Epithelial cell of proximal tubule (primary cell): ENCODE measurements at regions not wholly inside any gene's neighbourhood (a gene's known extent, or its start where the extent isn't known, plus 50 kb on each side); places are given as distances from the start of the nearest gene placed in this dataset.

Experiments used
- DNase-seq: peaks from one replicate; pipeline ENCODE4 v3.0.0-alpha.2; 2011; ENCODE audit warnings: low read depth
- H3K4me3 ChIP-seq: 2 replicates; pipeline ENCODE4 v1.5.1; 2011; ENCODE audit warnings: low read depth, mild to moderate bottlenecking, low read length
- TF ChIP-seq, protein P1 (sequence below): conservative IDR thresholded peaks from 2 replicates; pipeline ENCODE4 v1.5.1; 2012; ENCODE audit warnings: low read depth, mild to moderate bottlenecking, low read length

DNA sequence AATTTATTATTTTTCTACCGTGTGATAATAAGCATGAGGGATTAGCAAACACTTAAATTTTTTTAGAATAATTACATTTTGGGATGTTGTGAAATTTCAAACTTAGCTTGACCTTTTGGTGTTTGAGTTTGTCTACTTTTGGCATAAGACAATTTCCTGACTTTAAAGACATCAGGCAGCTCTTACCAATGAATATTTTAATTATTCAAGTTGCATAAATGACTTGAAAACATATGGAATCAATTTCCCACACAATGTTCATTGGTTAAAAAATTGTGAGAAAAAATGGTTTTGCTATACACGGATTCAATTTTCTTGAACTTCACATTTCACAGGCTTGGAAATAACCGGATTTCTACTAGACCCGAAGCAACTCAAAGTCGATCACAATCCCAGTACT lies 243.4 kb downstream of the IKZF2 start:
- TF ChIP-seq, protein P1, sequence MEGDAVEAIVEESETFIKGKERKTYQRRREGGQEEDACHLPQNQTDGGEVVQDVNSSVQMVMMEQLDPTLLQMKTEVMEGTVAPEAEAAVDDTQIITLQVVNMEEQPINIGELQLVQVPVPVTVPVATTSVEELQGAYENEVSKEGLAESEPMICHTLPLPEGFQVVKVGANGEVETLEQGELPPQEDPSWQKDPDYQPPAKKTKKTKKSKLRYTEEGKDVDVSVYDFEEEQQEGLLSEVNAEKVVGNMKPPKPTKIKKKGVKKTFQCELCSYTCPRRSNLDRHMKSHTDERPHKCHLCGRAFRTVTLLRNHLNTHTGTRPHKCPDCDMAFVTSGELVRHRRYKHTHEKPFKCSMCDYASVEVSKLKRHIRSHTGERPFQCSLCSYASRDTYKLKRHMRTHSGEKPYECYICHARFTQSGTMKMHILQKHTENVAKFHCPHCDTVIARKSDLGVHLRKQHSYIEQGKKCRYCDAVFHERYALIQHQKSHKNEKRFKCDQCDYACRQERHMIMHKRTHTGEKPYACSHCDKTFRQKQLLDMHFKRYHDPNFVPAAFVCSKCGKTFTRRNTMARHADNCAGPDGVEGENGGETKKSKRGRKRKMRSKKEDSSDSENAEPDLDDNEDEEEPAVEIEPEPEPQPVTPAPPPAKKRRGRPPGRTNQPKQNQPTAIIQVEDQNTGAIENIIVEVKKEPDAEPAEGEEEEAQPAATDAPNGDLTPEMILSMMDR, result no peak
- no peak for DNase-seq
- H3K4me3 ChIP-seq, result no peak overlapping the region

DNA sequence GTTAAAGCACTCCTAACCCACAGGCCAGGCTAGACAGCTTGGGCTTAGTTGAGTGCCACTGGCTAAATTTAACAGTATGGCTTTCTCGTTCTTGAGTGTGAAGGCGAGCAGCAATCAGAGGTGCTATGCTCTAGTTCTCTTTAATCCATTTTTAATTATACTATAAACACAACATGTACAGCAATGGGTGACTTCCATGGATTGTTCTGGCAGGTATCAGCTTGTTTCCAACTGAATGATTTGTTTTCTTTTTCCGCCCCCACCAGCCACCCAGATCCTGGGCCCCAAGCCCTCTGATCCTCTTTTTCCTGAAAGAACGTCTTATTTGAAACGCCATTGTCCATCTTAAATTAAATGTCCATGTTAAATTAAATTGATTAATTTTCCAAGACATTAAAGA lies 244.8 kb downstream of the IKZF2 start:
- TF ChIP-seq, protein P1, result no peak
- no peak for DNase-seq
- no peak overlapping the region for H3K4me3 ChIP-seq

DNA sequence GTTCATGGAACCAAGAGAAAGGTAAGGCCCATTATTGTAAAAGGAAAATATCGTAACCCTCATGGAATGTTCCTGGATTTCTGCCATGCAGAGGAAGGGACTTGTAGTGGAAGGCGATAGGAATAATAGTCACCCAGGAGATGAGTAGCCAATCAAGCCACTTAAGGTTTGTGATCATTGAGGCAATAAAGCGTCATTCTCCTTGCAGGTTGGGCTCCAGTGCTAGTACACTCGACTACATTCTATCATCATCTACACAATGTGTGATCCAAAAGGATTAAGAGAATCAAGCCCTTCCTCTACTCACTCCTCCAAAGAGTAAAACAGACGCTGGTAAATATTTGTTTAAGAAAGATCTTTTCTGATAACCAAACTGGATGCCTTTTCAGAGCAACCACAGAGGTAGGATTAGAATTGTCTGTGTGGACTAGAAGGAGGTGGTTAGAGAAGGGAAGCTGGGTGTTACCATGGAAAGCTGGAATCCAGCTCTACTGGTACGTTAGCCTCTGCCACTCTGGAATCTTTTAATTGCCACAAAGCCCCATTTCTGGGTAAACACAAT lies 245.7 kb downstream of the IKZF2 start:
- H3K4me3 ChIP-seq, result no peak overlapping the region
- TF ChIP-seq, protein P1, result no peak
- peak; percentile 63 for DNase-seq

DNA sequence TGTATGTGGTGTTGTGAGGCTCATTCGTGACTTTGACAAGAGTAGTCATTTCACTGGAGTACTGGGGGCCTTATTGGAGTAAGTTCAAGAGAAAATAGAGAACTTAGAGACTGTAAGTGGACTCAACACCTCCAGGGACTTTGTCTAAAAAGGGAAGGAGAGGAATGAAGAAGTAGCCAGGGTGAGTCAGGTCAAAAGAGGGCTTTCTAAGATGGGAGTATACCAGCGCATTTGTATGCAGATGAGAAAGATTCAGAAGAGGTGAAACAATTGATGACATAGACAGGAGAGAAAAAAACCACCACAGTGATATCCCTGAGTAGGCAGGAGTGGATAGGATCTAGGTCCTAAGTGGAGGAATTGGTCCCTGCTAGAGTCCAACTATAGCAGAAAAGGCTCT lies 246.8 kb downstream of the IKZF2 start:
- DNase-seq, result no peak
- TF ChIP-seq, protein P1, result no peak
- no peak overlapping the region for H3K4me3 ChIP-seq

DNA sequence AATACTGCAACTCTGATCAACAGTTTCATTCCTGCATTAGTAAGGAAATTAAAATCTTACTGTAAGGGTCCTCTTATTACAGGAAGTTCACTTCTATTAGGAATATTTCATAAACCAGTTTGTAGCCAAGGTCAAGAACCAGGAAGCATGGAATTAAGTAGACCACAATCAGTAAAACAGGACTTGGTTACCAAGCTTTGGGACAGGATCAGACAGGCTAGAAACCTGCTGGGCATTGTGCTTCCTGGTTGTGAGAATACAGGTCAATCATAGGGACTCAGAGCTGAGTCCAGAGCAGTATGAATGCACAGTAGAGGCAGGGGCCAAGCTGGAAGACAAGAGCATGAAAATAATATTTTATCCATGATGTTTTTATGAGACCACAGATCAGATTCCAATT lies 248.0 kb downstream of the IKZF2 start:
- TF ChIP-seq, protein P1, result no peak
- no peak overlapping the region for H3K4me3 ChIP-seq
- DNase-seq, result no peak

DNA sequence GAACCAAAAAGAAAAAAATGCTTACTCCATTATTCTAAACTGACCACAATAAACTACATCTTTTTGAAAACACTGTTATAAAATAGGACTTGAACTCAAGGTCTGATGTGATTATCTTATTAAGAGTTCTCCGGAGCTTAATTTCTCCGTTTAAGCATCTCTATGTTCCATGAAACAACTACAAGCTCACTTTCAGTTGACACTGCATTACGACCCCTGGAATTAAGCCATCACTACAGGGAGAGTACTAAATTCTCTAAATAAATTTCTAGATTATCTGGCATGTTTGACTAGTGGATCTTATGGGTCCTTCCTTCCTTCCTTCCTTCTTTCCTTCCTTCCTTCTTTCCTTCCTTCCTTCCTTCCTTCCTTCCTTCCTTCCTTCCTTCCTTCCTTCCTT lies 249.0 kb downstream of the IKZF2 start:
- DNase-seq, result no peak
- TF ChIP-seq, protein P1, result no peak
- no peak overlapping the region for H3K4me3 ChIP-seq

DNA sequence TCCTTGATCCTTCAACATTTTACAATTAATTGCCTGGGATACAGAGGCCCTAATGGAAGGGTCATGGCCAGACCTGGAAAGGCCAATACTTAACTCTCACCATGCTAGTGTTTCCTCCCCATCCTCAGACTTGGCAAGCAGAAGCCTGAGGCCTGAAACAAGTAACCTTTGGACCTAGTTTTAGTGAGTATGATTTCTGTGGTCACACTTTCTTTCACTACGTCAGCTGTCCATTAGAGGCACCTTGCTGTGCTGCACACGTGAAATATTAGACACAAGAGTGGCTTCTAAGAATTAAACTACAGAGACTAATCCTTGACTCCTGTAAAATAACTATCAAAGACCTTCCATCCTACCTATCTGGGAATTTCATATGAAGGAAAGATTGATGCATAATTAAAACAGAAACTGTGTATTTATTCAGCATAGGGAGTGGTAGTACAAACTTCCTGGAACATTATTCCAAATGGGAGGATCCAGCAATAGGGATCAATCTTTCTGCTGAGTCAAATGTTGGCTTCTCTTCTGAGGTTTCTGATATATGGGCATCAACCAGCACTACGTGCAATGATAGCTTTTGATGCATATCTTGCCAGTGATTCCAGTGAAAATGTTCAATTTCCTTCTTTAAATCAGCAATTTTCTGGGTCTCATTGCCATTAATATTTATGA lies 249.7 kb downstream of the IKZF2 start:
- TF ChIP-seq, protein P1, result no peak
- no peak for DNase-seq

More for the DNA sequence above, 249.7 kb downstream of the IKZF2 start:
- no peak overlapping the region for H3K4me3 ChIP-seq
